T-helper 2 cell treated with Interferon-gamma antibody and Interleukin-4, amounts not matched to agents 100 ng/mL and 5 ng/mL, for 36 hours (primary cell): ENCODE measurements at regions not wholly inside any gene's neighbourhood (a gene's known extent, or its start where the extent isn't known, plus 50 kb on each side); places are given as distances from the start of the nearest gene placed in this dataset.
"Not testable (repeated sequence)": the region's sequence is repeated elsewhere in the genome, so short reads cannot be mapped to it uniquely, and the experiment has no call there.

ENCODE experiments used
- intact Hi-C: fragments of 100-400 bp; cut with micrococcal nuclease; formaldehyde crosslinking; loops from one replicate; pipeline ENCODE4 v1.15.1; 2023

GRCh38 chr12:47352067-47352466 is 272.3 kb upstream of the AMIGO2 start:
- intact Hi-C loops: no loop called here

GRCh38 chr12:47351526-47351925 is 271.8 kb upstream of the AMIGO2 start:
- intact Hi-C loops: no loop called here

DNA sequence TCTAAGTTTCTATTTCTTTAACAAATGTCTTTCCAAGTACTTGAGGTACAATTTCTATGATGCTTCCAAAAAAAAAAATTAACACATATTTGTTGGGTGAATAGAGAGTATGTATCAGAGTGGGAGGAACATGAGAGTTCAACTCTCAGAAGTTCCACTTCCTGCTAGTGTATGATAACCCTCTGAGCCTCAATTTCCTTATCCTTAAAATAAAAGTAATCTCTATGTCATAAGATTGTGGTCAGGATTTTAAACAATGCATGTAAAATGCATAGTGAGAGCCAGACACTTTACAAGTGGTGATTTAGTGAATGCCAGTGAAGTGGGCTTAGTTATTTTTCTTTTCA is 270.3 kb upstream of the AMIGO2 start:
- intact Hi-C loops: no loop called here

DNA sequence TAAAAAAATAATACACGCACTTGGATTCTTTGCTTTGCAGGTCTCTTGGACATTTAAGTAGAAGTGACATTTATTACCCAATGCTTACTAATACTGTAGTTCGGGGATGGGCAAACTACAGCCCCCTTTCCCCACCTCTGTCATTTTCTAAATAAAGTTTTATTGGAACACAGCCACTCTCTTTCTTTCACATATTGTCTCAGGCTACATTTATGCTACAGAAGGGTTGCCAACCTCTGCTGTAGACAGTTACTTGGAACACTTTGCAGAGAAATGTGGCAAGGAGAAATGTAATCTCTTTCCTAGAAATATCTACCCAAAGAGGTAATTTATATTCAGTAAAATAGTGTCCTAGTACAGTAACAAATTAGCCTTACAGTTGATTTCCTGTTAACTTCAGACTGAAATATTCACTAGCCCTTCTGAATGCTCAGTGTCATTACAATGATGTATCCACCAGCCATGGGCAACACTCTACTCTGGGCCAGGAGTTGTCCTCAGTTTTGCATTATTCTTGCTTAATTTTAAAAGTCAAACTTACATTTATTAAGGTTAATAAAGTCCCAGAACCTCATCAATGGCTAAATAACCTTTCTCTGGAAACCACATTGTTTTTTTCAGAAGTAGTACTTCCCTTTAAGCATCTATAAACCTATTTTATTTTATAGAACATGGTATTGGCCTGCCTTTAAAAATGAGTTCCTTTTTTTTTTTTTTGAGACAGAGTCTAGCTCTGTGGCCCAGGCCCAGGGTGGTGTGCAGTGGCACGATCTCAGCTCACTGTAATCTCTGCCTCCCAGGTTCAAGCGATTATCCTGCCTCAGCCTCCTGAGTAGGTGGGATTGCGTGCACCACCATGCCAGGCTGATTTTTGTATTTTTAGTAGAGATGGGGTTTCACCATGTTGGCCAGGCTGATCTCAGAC is 269.6 kb upstream of the AMIGO2 start:
- intact Hi-C loops: loop anchor here (10.0 kb wide), 1 partner anchor 45 kb away; no protein-coding TSS in a partner anchor

GRCh38 chr12:47348206-47348605 is 268.4 kb upstream of the AMIGO2 start:
- intact Hi-C loops: loop anchor here (10.0 kb wide), 1 partner anchor 47 kb away; no protein-coding TSS in a partner anchor

DNA sequence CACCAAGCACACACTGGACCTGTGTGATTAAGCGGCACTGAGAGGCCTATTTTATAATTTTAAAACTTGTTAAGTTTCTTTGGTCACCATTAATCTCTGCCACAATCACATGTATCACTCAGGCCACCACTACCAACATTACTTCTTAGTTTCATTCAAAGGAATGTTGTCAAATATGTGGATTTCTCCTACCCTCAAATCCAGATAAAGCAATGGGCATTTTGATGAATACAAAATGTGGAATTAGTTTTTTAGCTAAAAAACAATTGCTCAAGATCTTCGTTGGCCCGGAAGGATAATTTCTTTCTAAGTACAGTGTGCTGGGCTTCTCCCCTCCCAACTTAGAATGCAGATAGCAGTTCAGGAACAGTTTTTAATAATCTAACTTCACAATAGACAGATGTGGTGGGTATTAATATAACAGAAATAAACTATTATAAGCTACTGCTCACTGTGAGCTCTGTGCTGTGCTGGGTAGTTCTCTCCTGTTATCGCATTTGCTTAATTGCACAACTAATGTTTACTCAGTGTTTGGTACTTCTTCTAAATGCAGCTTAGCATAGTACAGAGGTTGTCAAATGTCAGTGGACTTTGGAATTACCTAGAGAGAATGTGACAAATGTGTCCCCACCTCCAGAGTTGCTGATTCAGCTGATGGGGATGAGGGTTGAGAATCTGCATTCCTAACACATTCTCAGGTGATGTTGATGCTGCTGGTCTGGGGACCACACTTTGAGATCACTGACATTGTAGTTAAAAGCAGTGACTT is 266.7 kb upstream of the AMIGO2 start:
- intact Hi-C loops: loop anchor here (10.0 kb wide), 1 partner anchor 48 kb away; no protein-coding TSS in a partner anchor

- intact Hi-C loops: loop anchor here (10.0 kb wide), 1 partner anchor 51 kb away; no protein-coding TSS in a partner anchor
Measured at GRCh38 chr12:47343684-47344567, 264.2 kb upstream of the AMIGO2 start.

DNA sequence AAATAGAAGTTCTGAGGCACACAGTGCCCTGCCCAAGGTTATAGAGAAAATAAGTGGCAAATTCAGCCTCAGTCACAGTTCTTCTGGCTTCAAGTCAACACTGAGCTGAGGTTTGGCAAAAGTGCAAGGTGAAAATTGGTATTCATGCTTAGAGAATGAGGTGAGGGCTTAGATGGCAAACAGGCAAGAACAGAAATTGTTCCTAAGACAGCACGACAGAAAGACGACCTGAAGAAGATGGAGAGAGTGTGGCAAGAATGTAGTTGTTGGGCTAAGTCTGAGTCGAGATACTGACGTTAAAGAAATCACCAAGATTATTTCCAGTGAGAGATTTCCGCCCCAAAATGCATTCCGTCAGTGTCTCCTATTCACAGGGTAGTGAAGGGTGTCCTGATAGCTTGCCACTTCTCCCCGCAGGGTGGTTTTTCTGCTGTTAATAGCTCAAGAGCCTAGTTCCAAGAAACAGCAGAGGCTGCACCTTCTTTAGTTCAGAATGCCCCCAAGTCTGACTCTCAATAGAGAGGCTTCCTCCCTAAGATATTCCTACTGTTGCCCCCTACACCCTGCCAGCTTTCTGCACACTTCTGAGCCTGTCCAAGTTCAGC is 260.8 kb upstream of the AMIGO2 start:
- intact Hi-C loops: loop anchor here (10.0 kb wide), 1 partner anchor 54 kb away; no protein-coding TSS in a partner anchor

GRCh38 chr12:47337581-47337980 is 257.8 kb upstream of the AMIGO2 start:
- intact Hi-C loops: no loop called here

GRCh38 chr12:47333271-47333858 is 253.6 kb upstream of the AMIGO2 start:
- intact Hi-C loops: not testable (repeated sequence)

- intact Hi-C loops: no loop called here
Measured at GRCh38 chr12:47328831-47329545, 249.2 kb upstream of the AMIGO2 start.

- intact Hi-C loops: no loop called here
Measured at GRCh38 chr12:47326190-47326589, 246.4 kb upstream of the AMIGO2 start.

GRCh38 chr12:47323802-47324201 is 244.0 kb upstream of the AMIGO2 start:
- intact Hi-C loops: no loop called here

GRCh38 chr12:47321436-47321835 is 241.7 kb upstream of the AMIGO2 start:
- intact Hi-C loops: no loop called here

DNA sequence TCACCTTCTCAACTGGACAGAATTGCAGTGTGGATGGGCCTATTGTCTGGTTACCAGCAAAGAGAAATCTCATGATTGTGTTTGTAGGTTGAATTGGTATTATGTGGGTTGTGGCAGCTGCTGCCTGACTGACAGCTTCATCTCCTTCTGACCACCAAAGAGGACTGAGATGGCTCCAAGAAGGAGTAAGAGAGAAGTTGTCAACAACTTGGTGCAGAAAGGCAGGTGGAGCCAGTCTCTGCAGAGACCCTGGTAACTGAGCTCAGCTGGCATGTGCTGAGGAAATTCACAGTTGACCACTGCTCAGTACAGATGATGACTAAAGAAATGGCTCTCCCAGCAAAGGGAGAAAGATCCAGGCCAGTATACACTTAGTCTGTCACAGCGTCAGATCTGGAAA is 240.0 kb upstream of the AMIGO2 start:
- intact Hi-C loops: no loop called here

DNA sequence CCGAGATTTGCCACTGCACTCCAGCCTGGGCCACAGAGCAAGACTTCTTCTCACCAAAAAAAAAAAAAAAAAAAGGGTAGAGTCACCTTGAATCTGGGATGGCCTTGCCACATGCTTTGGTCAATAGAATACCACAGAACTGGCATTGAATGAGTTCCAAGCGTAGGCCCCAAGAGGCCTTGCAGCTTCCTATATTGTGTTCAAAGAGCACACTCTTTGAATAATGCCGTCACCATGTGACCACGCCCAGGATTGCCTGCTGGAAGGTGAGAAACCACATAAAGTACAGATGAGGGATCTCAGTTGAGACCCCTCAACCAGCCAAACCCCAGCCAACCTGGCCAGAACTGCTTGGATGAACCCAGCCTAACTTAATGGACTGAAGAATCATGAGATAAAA is 239.2 kb upstream of the AMIGO2 start:
- intact Hi-C loops: no loop called here

DNA sequence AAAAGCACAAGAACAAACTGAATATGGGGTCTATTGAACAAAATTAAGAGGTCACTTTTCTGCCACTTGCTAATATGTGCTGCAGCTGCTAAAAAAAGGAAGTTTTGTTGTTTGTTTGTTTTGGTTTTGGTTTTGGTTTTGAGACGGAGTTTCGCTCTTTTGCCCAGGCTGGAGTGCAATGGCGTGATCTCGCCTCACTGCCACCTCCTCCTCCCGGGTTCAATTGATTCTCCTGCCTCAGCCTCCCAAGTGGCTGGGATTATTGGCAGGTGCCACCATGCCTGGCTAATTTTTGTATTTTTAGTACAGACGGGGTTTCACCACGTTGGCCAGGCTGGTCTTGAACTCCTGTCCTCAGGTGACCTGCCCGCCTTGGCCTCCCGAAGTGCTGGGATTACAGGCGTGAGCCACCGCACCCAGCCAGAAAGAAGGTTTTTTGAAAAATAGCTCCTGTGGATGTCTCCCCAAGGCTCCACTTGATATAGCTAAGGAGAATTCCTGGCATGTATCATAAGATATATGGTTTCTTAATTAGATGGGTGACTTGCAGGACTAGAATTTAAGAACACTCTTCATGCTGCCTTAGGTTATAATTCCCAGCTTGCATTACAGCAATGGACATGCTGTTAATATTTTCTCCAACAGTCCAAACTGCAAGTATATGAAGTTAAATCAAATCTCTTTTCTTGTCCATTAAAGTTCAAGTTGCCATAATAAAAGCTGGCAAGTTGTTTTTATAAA is 237.6 kb upstream of the AMIGO2 start:
- intact Hi-C loops: no loop called here

DNA sequence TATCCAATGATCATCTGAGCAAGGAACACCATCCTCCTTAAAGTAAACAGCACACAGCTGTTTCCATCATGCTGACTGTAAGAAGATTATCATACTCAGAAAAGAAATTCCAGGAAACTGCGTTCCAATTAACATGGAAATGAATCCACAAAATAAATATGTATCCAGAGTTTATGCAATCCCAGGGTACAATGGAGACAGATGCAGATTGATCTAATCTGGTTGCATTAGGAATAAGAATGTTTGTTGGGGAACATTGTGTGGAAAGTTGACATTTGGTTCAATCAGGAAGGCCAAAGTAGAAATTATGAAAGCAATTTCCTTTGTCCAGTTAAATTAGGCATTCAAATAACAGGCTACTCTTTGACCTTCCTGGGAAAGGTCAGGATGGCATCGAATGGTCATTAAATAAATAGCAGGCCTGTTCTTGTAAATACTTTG is 236.9 kb upstream of the AMIGO2 start:
- intact Hi-C loops: no loop called here

DNA sequence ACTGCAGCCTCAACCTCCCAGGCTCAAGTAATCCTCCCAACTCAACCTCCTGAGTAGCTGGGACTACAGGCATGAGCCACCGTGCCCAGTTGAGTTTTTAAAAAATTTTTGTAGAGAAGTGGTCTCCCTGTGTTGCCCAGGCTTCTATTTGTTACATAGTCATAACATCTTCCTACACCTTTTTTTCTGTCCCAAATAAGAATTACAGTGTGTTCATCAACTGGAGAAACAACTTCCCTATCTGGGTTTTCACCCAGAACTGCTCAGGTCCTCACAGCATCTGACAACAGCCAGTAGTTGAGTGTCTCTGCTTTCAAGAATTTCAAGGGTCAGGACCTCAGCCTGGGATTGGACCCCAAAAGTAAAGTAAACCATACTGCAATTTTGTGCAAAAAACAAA is 235.2 kb upstream of the AMIGO2 start:
- intact Hi-C loops: no loop called here
